ENCODE measurements at regions not wholly inside any gene's neighbourhood (a gene's known extent, or its start where the extent isn't known, plus 50 kb on each side); places are given as distances from the start of the nearest gene placed in this dataset.

DNA sequence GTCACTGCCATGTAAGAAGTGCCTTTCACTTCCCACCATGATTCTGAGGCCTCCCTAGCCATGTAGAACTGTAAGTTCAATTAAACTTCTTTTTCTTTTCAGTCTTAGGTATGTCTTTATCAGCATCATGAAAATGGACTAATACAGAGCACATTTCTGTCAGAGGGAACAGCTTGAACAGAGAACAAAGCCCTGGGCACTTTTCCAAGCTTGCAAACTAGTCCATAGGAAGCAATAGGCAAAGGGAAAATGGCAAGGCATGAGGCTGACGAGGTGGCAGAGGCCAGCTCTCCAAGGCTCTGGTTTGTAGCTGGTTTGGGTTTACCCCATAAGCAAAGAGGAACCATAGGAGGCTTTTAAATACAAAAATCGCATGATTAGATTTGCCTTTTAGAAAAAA is 185.1 kb upstream of the HDDC2 start:
- TF ChIP-seq, protein P1, sequence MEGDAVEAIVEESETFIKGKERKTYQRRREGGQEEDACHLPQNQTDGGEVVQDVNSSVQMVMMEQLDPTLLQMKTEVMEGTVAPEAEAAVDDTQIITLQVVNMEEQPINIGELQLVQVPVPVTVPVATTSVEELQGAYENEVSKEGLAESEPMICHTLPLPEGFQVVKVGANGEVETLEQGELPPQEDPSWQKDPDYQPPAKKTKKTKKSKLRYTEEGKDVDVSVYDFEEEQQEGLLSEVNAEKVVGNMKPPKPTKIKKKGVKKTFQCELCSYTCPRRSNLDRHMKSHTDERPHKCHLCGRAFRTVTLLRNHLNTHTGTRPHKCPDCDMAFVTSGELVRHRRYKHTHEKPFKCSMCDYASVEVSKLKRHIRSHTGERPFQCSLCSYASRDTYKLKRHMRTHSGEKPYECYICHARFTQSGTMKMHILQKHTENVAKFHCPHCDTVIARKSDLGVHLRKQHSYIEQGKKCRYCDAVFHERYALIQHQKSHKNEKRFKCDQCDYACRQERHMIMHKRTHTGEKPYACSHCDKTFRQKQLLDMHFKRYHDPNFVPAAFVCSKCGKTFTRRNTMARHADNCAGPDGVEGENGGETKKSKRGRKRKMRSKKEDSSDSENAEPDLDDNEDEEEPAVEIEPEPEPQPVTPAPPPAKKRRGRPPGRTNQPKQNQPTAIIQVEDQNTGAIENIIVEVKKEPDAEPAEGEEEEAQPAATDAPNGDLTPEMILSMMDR (conservative IDR thresholded peaks at IDR 0.05; ENCODE audit: low read depth, low read length) = no peak
- no peak for TF ChIP-seq EZH2 (IDR thresholded peaks at IDR 0.05; ENCODE audit: borderline replicate concordance, low read depth, low read length, poor library complexity, severe bottlenecking)
